Activated B cell treated with CpG ODN at 0.5 μM for 24 hours (primary cell): ENCODE measurements at regions not wholly inside any gene's neighbourhood (a gene's known extent, or its start where the extent isn't known, plus 50 kb on each side); places are given as distances from the start of the nearest gene placed in this dataset.

Source experiments
- ATAC-seq: fragments of 200-7000 bp; cut with Tn5 transposase; one replicate; pipeline ENCODE4 v1.10.0; 2021; ENCODE audit warnings: low read depth, mild to moderate bottlenecking, moderate library complexity
- CTCF ChIA-PET: fragments of 350-600 bp; sonication (Branson Sonifier 250); formaldehyde crosslinking; loops from one replicate; lab custom pipeline; 2021; ENCODE audit warnings: antibody characterized with exemption; lab: Charles Lee
- POLR2A ChIA-PET: fragments of 350-600 bp; sonication (Branson Sonifier 250); formaldehyde crosslinking; loops from one replicate; lab custom pipeline; 2021; ENCODE audit warnings: antibody characterized with exemption; lab: Charles Lee
- DNase-seq: peaks from one replicate; pipeline ENCODE4 v3.0.0; 2022
- H3K27ac Mint-ChIP-seq: one replicate; pipeline ENCODE4 v1.8.0; 2020; ENCODE audit warnings: mixed read lengths
- H3K27me3 Mint-ChIP-seq: one replicate; pipeline ENCODE4 v1.8.0; 2021; ENCODE audit warnings: mixed read lengths
- H3K36me3 Mint-ChIP-seq: one replicate; pipeline ENCODE4 v1.8.0; 2021; ENCODE audit warnings: low read depth, mixed read lengths
- H3K4me1 Mint-ChIP-seq: one replicate; pipeline ENCODE4 v1.8.0; 2021; ENCODE audit warnings: mixed read lengths
- H3K4me3 Mint-ChIP-seq: one replicate; pipeline ENCODE4 v1.8.0; 2020; ENCODE audit warnings: mild to moderate bottlenecking, mixed read lengths
- H3K9me3 Mint-ChIP-seq: one replicate; pipeline ENCODE4 v1.8.0; 2020; ENCODE audit warnings: mixed read lengths
- intact Hi-C: fragments of 100-400 bp; cut with micrococcal nuclease; formaldehyde crosslinking; loops from one replicate; pipeline ENCODE4 v1.15.1; 2024
- TF ChIP-seq, protein P1 (sequence below): fragments of 200-600 bp; IDR thresholded peaks from one replicate; pipeline ENCODE4 v1.8.0; 2022; ENCODE audit warnings: antibody characterized with exemption, mild to moderate bottlenecking

DNA sequence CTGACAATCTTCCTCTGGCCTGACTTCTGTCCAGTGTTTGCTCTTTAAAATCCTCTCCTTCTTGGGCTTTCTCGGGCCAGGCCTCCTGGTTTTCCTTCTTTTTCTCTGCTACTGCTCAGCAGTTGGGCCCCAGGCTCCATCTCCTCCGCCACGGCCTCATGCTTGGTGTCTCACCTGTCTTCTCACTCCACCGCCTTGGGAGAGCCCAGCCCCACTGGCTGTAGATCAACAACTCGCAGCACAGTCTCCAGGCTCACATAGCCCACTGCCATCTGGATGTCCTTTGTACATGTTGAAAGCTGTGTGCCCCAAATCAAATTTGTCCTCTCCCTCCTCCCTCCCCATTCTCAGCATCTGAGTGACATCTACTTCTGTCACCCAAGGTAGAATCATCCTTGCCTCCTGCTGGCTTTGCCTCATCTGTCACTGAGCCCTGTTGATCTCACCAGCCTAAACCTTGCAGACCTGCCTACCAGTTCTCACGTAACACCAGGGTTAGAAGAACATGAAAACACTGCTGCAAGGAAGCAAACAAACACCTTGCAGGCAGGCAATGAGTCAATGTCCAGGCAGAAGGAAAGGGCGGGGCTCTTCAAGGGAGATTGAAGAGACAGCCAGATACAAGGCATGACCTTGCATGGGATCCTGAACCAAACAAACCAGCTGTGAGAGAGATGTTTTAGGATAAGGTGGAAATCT is 103.2 kb upstream of the SMURF2 start:
- Mint-ChIP-seq H3K27me3 (no peaks in the 10 kb centered on the region), H3K4me1 (no peaks in the 10 kb centered on the region), H3K27ac (no peak overlapping the region), H3K9me3 (no peaks in the 10 kb centered on the region), H3K36me3 (peaks cover 16% of the 10 kb centered on the region), H3K4me3 (no peak overlapping the region)
- CTCF ChIA-PET, result no interaction called here
- POLR2A ChIA-PET, result no interaction called here
- ATAC-seq, result no peak
- TF ChIP-seq, protein P1, sequence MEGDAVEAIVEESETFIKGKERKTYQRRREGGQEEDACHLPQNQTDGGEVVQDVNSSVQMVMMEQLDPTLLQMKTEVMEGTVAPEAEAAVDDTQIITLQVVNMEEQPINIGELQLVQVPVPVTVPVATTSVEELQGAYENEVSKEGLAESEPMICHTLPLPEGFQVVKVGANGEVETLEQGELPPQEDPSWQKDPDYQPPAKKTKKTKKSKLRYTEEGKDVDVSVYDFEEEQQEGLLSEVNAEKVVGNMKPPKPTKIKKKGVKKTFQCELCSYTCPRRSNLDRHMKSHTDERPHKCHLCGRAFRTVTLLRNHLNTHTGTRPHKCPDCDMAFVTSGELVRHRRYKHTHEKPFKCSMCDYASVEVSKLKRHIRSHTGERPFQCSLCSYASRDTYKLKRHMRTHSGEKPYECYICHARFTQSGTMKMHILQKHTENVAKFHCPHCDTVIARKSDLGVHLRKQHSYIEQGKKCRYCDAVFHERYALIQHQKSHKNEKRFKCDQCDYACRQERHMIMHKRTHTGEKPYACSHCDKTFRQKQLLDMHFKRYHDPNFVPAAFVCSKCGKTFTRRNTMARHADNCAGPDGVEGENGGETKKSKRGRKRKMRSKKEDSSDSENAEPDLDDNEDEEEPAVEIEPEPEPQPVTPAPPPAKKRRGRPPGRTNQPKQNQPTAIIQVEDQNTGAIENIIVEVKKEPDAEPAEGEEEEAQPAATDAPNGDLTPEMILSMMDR, result no peak
- intact Hi-C loops, result no loop called here
- no peak for DNase-seq

DNA sequence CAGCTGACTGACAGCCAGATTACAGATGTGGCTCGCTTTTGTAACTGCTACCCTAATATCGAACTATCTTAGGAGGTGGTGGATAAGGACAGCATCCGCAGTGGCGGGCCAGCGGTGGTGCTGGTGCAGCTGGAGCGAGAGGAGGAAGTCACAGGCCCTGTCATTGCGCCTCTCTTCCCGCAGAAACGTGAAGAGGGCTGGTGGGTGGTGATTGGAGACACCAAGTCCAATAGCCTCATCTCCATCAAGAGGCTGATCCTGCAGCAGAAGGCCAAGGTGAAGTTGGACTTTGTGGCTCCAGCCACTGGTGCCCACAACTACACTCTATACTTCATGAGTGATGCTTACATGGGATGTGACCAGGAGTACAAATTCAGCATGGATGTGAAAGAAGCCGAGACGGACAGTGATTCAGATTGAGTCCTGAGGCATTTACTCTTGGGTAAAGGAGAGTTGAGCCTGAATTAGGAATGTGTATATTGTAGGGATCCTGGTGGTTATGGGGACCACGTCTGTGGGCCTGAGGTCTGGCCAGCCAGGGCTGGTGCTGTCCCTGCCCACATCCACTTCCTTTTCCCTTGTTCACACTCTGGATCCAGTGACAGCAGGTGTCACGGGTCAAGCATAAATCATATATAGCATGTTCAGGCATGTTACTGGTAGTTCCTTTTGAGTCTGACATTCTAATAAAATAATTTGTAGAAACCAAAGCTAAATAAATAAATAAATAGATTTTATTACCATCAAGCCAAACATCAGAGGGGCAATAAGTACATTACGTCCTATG is 89.0 kb upstream of the SMURF2 start:
- no peaks in the 10 kb centered on the region for H3K9me3 Mint-ChIP-seq
- TF ChIP-seq, protein P1, result no peak
- H3K4me1 Mint-ChIP-seq, result no peaks in the 10 kb centered on the region
- ChIA-PET CTCF (no interaction called here), POLR2A (interaction anchor here (0.5 kb wide), 1 partner anchor 244 kb away, joined by 6 read pairs; the partner anchor contains the start of gene CEP95)
- intact Hi-C loops, result no loop called here
- no peak overlapping the region for H3K27ac Mint-ChIP-seq
- H3K36me3 Mint-ChIP-seq, result peaks cover 35% of the 10 kb centered on the region
- DNase-seq, result no peak
- H3K27me3 Mint-ChIP-seq, result no peaks in the 10 kb centered on the region
- ATAC-seq, result no peak
- no peak overlapping the region for H3K4me3 Mint-ChIP-seq

DNA sequence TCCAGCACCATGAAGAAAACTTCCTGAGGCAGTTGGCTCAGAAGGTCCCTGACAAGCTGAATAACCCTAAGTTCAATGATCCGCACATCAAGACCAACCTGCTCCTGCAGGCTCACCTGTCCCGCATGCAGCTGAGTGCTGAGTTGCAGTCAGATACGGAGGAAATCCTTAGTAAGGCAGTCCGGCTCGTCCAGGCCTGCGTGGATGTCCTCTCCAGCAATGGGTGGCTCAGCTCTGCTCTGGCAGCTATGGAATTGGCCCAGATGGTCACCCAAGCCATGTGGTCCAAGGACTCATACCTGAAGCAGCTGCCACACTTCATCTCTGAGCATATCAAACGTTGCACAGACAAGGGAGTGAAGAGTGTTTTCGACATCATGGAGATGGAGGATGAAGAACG is 88.4 kb upstream of the SMURF2 start:
- POLR2A ChIA-PET, result no interaction called here
- ATAC-seq (no peak), DNase-seq (no peak)
- H3K4me3 Mint-ChIP-seq, result no peak overlapping the region
- H3K27ac Mint-ChIP-seq, result no peak overlapping the region
- no peaks in the 10 kb centered on the region for H3K4me1 Mint-ChIP-seq
- H3K9me3 Mint-ChIP-seq, result no peaks in the 10 kb centered on the region
- CTCF ChIA-PET, result no interaction called here
- peaks cover 33% of the 10 kb centered on the region for H3K36me3 Mint-ChIP-seq
- H3K27me3 Mint-ChIP-seq, result no peaks in the 10 kb centered on the region
- TF ChIP-seq, protein P1, result no peak
- intact Hi-C loops, result no loop called here

DNA sequence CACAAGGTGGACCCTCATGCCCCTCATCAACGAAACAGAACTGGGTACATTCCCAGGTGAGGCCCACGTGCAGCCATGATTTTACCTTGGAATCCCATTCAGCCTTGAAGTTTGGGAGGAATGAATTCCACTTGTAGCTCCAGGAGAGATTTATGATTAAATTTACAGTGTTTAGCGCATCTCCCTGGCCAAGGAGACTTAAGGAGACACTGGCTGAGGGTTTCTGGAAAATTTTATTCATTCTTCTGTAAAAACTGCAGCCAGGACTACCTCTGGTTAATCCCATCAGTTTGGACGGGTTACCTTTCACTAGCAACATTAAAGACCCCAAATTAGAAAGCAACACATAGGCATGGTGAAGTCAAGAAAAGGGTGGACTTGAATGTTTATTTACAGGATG is 87.2 kb upstream of the SMURF2 start:
- ChIA-PET CTCF (no interaction called here), POLR2A (interaction anchor here (0.7 kb wide), 1 partner anchor 1112 kb away, joined by 3 read pairs; no protein-coding TSS in a partner anchor)
- no peak overlapping the region for H3K4me3 Mint-ChIP-seq
- H3K27ac Mint-ChIP-seq, result no peak overlapping the region
- ATAC-seq, result no peak
- intact Hi-C loops, result no loop called here
- H3K27me3 Mint-ChIP-seq, result no peaks in the 10 kb centered on the region
- no peak for DNase-seq
- H3K4me1 Mint-ChIP-seq, result no peaks in the 10 kb centered on the region
- TF ChIP-seq, protein P1, result no peak
- H3K9me3 Mint-ChIP-seq, result no peaks in the 10 kb centered on the region
- H3K36me3 Mint-ChIP-seq, result peaks cover 28% of the 10 kb centered on the region

DNA sequence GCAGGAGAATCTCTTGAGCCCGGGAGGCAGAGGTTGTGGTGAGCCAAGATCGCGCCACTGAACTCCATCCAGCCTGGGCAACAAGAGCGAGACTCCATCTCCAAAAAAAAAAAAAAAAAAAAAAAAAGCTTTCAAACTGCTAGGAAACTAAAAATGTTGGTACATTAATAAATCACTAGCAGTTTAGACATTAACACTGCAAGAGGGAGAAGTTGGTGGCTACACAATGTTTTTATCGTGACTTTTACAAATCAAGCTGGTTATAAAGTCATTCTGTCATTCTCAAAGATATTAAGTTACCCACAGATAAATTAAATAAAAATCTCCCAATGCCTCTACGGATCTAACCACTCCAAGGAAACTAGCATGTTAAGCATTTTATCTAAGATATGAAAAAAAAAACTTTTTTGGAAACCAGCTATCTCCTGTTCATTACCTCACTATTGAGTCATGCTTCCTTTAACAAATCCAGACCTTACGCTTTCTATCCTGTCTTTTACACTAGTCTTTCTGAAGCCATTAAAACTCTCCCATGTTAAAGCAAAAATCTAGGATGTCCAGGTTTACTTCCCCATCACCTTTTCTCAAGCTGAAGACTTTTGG is 85.9 kb upstream of the SMURF2 start:
- H3K4me1 Mint-ChIP-seq, result no peaks in the 10 kb centered on the region
- H3K27ac Mint-ChIP-seq, result no peak overlapping the region
- POLR2A ChIA-PET, result interaction anchor here (0.6 kb wide), 1 partner anchor 56 kb away, joined by 5 read pairs; no protein-coding TSS in a partner anchor
- intact Hi-C loops, result no loop called here
- H3K4me3 Mint-ChIP-seq, result no peak overlapping the region
- DNase-seq, result no peak
- CTCF ChIA-PET, result interaction anchor here (0.9 kb wide), 1 partner anchor 11 kb away, joined by 3 read pairs; no protein-coding TSS in a partner anchor
- TF ChIP-seq, protein P1, result no peak
- H3K9me3 Mint-ChIP-seq, result no peaks in the 10 kb centered on the region
- H3K27me3 Mint-ChIP-seq, result no peaks in the 10 kb centered on the region
- ATAC-seq, result no peak
- H3K36me3 Mint-ChIP-seq, result peaks cover 20% of the 10 kb centered on the region
